Suprapubic skin (tissue), 3 donors: ENCODE measurements at regions not wholly inside any gene's neighbourhood (a gene's known extent, or its start where the extent isn't known, plus 50 kb on each side); places are given as distances from the start of the nearest gene placed in this dataset.

Experiments
- CTCF ChIP-seq, 2 donors: fragments of 200-600 bp in 1 of 2; fragments of 450-650 bp in 1 of 2; sonication (generic) in 1 of 2; IDR thresholded peaks; one replicate each; pipeline ENCODE4 v1.5.1; 2016 to 2019; ENCODE audit warnings: antibody characterized with exemption in 2 of 2, mild to moderate bottlenecking in 1 of 2, moderate library complexity in 1 of 2
- EP300 ChIP-seq: sonication (generic); formaldehyde crosslinking; IDR thresholded peaks from one replicate; pipeline ENCODE4 v1.6.1; 2017; ENCODE audit warnings: antibody characterized with exemption
- POLR2A ChIP-seq, 2 donors: fragments of 450-650 bp; IDR thresholded peaks; one replicate each; pipeline ENCODE4 v1.6.1; 2017; ENCODE audit warnings: antibody characterized with exemption in 2 of 2, mild to moderate bottlenecking in 2 of 2, moderate library complexity in 2 of 2

DNA sequence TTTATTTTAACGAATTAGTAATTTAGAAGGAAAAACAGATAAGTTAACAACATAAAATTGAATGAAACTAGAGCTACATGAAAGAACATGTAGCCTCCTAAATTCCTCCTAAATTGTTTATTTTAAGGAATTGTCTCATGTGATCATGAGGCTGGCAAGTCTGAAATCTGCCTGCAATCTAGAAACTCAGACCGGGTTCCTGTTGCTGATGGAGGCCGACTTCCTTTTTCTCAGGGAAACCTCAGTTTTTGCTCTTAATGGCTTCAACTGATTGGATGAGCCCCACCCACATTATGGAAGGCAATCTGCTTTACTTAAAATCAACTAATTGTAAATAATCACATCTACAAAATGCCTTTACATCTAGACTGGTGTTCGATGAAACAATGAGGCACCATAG, 205.0 kb upstream of the ADRA1D start:
- TF ChIP-seq EP300: no peak
- no peak for TF ChIP-seq CTCF (IDR thresholded peaks at IDR 0.05)
- TF ChIP-seq POLR2A (IDR thresholded peaks at IDR 0.05): no peak
